Activated CD4-positive, alpha-beta memory T cell treated with anti-CD3 and anti-CD28 coated beads for 36 hours (primary cell): ENCODE measurements at regions not wholly inside any gene's neighbourhood (a gene's known extent, or its start where the extent isn't known, plus 50 kb on each side); places are given as distances from the start of the nearest gene placed in this dataset.

Experiments used
- CTCF ChIA-PET: fragments of 350-600 bp; sonication (Branson Sonifier 250); formaldehyde crosslinking; loops from one replicate; lab custom pipeline; 2021; ENCODE audit warnings: antibody characterized with exemption, inconsistent platforms; lab: Charles Lee
- POLR2A ChIA-PET: fragments of 350-600 bp; sonication (Branson Sonifier 250); formaldehyde crosslinking; loops from one replicate; lab custom pipeline; 2021; ENCODE audit warnings: antibody characterized with exemption; lab: Charles Lee
- DNase-seq: peaks from one replicate; pipeline ENCODE4 v3.0.0-alpha.2; 2020
- H3K27ac Mint-ChIP-seq: one replicate; pipeline ENCODE4 v1.8.0; 2021; ENCODE audit warnings: mixed read lengths
- H3K27me3 Mint-ChIP-seq: one replicate; pipeline ENCODE4 v1.8.0; 2021; ENCODE audit warnings: mixed read lengths
- H3K36me3 Mint-ChIP-seq: one replicate; pipeline ENCODE4 v1.8.0; 2021; ENCODE audit warnings: mixed read lengths
- H3K4me1 Mint-ChIP-seq: one replicate; pipeline ENCODE4 v1.8.0; 2021; ENCODE audit warnings: low read depth, mixed read lengths
- H3K4me3 Mint-ChIP-seq: one replicate; pipeline ENCODE4 v1.8.0; 2021; ENCODE audit warnings: mild to moderate bottlenecking, mixed read lengths
- H3K9me3 Mint-ChIP-seq: one replicate; pipeline ENCODE4 v1.8.0; 2021; ENCODE audit warnings: mixed read lengths
- intact Hi-C: fragments of 100-400 bp; cut with micrococcal nuclease; formaldehyde crosslinking; loops from one replicate; pipeline ENCODE4 v1.15.1; 2023

DNA sequence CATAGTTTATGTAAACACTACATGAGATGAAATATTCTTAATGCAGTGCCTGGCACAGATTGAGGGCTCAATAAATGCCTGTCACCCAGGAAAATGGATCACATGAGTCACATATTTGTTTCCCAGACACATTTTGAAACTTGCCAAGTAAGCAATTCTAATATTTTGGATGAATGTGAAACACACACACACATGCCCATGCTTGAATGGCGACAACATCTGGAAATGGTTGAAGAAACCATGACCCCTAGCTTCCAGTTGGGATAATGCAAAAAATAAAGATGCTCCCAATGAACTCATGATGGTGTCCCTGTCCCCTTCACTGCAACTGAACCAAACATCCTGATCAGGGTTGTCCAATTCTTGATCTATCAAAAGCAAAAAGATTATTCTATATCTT lies 797.3 kb downstream of the XPNPEP1 start:
- ChIA-PET CTCF (no interaction called here), POLR2A (no interaction called here)
- no peaks in the 10 kb centered on the region for H3K36me3 Mint-ChIP-seq

GRCh38 chr10:109115179-109115578 lies 808.1 kb downstream of the XPNPEP1 start:
- H3K27ac Mint-ChIP-seq = no peak overlapping the region
- H3K36me3 Mint-ChIP-seq = no peaks in the 10 kb centered on the region
- CTCF ChIA-PET = no interaction called here
- DNase-seq = no peak
- no peak overlapping the region for H3K4me3 Mint-ChIP-seq
- H3K27me3 Mint-ChIP-seq = no peaks in the 10 kb centered on the region
- no peaks in the 10 kb centered on the region for H3K4me1 Mint-ChIP-seq
- intact Hi-C loops = no loop called here
- H3K9me3 Mint-ChIP-seq = peaks cover 26% of the 10 kb centered on the region
- POLR2A ChIA-PET = no interaction called here

More for the DNA sequence above, 797.3 kb downstream of the XPNPEP1 start:
- Mint-ChIP-seq H3K27me3 (no peaks in the 10 kb centered on the region), H3K4me1 (no peaks in the 10 kb centered on the region), H3K9me3 (peaks cover 7% of the 10 kb centered on the region), H3K4me3 (no peak overlapping the region), H3K27ac (no peak overlapping the region)
- DNase-seq = no peak
- intact Hi-C loops = no loop called here

- DNase-seq = no peak
- Mint-ChIP-seq H3K4me1 (no peaks in the 10 kb centered on the region), H3K27ac (no peak overlapping the region), H3K4me3 (no peak overlapping the region), H3K27me3 (no peaks in the 10 kb centered on the region), H3K9me3 (peaks cover 26% of the 10 kb centered on the region), H3K36me3 (no peaks in the 10 kb centered on the region)
- intact Hi-C loops = no loop called here
- CTCF ChIA-PET = no interaction called here
- POLR2A ChIA-PET = no interaction called here
Observed at GRCh38 chr10:109114579-109114978, 808.7 kb downstream of the XPNPEP1 start.

DNA sequence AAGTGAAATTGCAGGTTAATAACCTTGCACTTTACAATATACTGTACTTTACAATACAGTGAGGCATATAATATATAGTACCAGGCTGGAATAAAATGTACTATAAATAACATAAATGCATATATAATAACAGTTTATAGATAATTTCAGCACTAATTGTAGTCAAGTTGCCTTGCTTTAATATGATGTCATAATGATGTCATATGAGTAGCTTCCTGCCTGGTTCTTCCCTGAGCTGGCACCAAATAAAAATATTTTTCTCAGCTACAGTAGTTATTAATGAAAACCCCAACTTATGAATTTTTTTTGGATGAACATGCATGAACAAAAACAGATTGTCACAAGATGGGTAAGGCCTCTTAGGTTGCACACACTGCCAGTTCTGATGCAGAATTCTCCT lies 816.7 kb downstream of the XPNPEP1 start:
- CTCF ChIA-PET = no interaction called here
- no peak for DNase-seq
- H3K4me3 Mint-ChIP-seq = no peak overlapping the region
- intact Hi-C loops = no loop called here
- no peaks in the 10 kb centered on the region for H3K27me3 Mint-ChIP-seq
- H3K27ac Mint-ChIP-seq = no peak overlapping the region
- POLR2A ChIA-PET = no interaction called here
- H3K9me3 Mint-ChIP-seq = peaks cover 7% of the 10 kb centered on the region
- no peaks in the 10 kb centered on the region for H3K4me1 Mint-ChIP-seq
- H3K36me3 Mint-ChIP-seq = no peaks in the 10 kb centered on the region

DNA sequence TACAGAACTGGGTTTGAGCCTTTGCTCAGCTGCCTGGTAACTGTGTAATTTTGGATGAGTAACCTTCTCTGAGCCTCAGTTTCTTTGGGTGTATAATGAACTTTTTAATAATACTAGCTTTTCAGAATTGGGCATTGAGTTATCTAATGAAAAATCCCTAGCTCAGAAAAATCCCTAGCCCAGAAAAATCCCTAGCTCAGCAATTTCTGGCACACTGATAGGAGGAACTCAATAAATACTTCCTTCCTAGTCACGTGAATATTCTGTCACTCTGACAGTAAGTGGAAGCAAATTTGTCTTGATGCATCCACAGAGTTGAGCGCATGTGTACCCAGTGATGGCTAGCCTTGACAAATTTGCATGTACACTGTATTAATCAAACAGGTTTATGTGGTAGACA lies 817.6 kb downstream of the XPNPEP1 start:
- no peak for DNase-seq
- Mint-ChIP-seq H3K4me1 (no peaks in the 10 kb centered on the region), H3K27me3 (no peaks in the 10 kb centered on the region), H3K27ac (no peak overlapping the region), H3K4me3 (no peak overlapping the region), H3K36me3 (no peaks in the 10 kb centered on the region), H3K9me3 (peaks cover 4% of the 10 kb centered on the region)
- intact Hi-C loops = no loop called here
- ChIA-PET CTCF (no interaction called here), POLR2A (no interaction called here)

- Mint-ChIP-seq H3K27ac (no peak overlapping the region), H3K9me3 (peaks cover 4% of the 10 kb centered on the region), H3K4me1 (no peaks in the 10 kb centered on the region), H3K4me3 (no peak overlapping the region), H3K36me3 (no peaks in the 10 kb centered on the region), H3K27me3 (no peaks in the 10 kb centered on the region)
- POLR2A ChIA-PET = no interaction called here
- CTCF ChIA-PET = no interaction called here
- intact Hi-C loops = no loop called here
- DNase-seq = no peak
Observed at GRCh38 chr10:109104806-109105205, 818.5 kb downstream of the XPNPEP1 start.

DNA sequence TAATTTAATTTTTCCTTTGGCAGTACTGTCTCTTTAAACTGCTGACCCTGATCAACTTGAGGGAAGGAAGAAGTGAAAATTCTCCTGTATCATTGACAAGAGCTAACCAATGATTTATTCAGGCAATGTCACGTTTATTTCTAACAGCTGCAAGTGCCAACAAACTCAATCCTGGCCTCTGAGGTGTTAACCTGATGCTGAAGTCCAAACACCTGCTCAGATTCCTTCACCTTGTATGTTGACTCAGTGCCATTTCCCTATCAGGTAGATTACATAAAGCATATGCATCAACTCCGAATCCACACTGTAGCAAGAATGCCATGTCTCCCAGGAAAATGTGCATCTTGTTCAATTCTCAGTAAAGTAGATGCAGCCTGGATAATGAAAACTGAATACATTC lies 820.0 kb downstream of the XPNPEP1 start:
- no peaks in the 10 kb centered on the region for H3K36me3 Mint-ChIP-seq
- no peak for DNase-seq
- H3K9me3 Mint-ChIP-seq = peaks cover 4% of the 10 kb centered on the region
- no peak overlapping the region for H3K4me3 Mint-ChIP-seq
- H3K27me3 Mint-ChIP-seq = no peaks in the 10 kb centered on the region
- H3K4me1 Mint-ChIP-seq = no peaks in the 10 kb centered on the region
- ChIA-PET POLR2A (no interaction called here), CTCF (no interaction called here)
- intact Hi-C loops = no loop called here
- no peak overlapping the region for H3K27ac Mint-ChIP-seq

- POLR2A ChIA-PET = no interaction called here
- Mint-ChIP-seq H3K36me3 (no peaks in the 10 kb centered on the region), H3K27me3 (no peaks in the 10 kb centered on the region), H3K27ac (no peak overlapping the region), H3K4me3 (no peak overlapping the region), H3K9me3 (peaks cover 14% of the 10 kb centered on the region), H3K4me1 (no peaks in the 10 kb centered on the region)
- intact Hi-C loops = no loop called here
- DNase-seq = no peak
- CTCF ChIA-PET = no interaction called here
Observed at GRCh38 chr10:109089779-109090178, 833.5 kb downstream of the XPNPEP1 start.

GRCh38 chr10:109071539-109071938 lies 851.8 kb downstream of the XPNPEP1 start:
- no peak for DNase-seq
- Mint-ChIP-seq H3K4me1 (no peaks in the 10 kb centered on the region), H3K36me3 (no peaks in the 10 kb centered on the region), H3K27ac (no peak overlapping the region), H3K9me3 (no peaks in the 10 kb centered on the region), H3K27me3 (no peaks in the 10 kb centered on the region), H3K4me3 (no peak overlapping the region)
- intact Hi-C loops = no loop called here
- POLR2A ChIA-PET = no interaction called here
- CTCF ChIA-PET = no interaction called here

GRCh38 chr10:109070492-109070891 lies 852.8 kb downstream of the XPNPEP1 start:
- DNase-seq = no peak
- H3K27me3 Mint-ChIP-seq = no peaks in the 10 kb centered on the region
- no peak overlapping the region for H3K4me3 Mint-ChIP-seq
- ChIA-PET CTCF (no interaction called here), POLR2A (no interaction called here)
- intact Hi-C loops = no loop called here
- no peaks in the 10 kb centered on the region for H3K9me3 Mint-ChIP-seq
- H3K4me1 Mint-ChIP-seq = no peaks in the 10 kb centered on the region
- no peak overlapping the region for H3K27ac Mint-ChIP-seq
- H3K36me3 Mint-ChIP-seq = no peaks in the 10 kb centered on the region

DNA sequence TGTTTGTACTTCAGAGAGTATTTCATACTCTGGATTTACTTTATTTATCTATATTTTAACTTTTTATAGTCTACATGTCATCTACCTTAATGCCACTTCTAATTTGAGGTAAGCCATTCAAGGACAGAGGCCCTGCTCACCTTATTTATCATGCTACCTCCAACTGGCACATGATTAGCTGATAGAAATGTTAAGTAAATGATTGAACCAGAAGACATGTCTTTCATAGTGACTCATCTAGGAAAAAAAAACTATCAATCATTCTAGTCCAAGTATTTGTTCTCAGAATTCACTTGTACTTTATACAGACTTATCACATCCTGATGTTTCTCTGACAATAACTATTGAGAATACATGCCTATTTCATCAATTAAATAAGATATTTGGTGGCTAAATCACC lies 856.3 kb downstream of the XPNPEP1 start:
- no peaks in the 10 kb centered on the region for H3K27me3 Mint-ChIP-seq
- ChIA-PET POLR2A (no interaction called here), CTCF (no interaction called here)
- DNase-seq = no peak
- no peak overlapping the region for H3K27ac Mint-ChIP-seq
- no peaks in the 10 kb centered on the region for H3K4me1 Mint-ChIP-seq
- intact Hi-C loops = no loop called here
- no peaks in the 10 kb centered on the region for H3K36me3 Mint-ChIP-seq
- no peak overlapping the region for H3K4me3 Mint-ChIP-seq
- peaks cover 10% of the 10 kb centered on the region for H3K9me3 Mint-ChIP-seq

- CTCF ChIA-PET = no interaction called here
- Mint-ChIP-seq H3K27ac (no peak overlapping the region), H3K9me3 (peaks cover 10% of the 10 kb centered on the region)
Observed at GRCh38 chr10:109065821-109066220, 857.5 kb downstream of the XPNPEP1 start.

GRCh38 chr10:109062371-109062770 lies 860.9 kb downstream of the XPNPEP1 start:
- ChIA-PET CTCF (no interaction called here), POLR2A (no interaction called here)
- no peaks in the 10 kb centered on the region for H3K36me3 Mint-ChIP-seq
- intact Hi-C loops = no loop called here
- H3K9me3 Mint-ChIP-seq = peaks cover 10% of the 10 kb centered on the region
- H3K4me1 Mint-ChIP-seq = no peaks in the 10 kb centered on the region
- H3K27ac Mint-ChIP-seq = no peak overlapping the region
- no peaks in the 10 kb centered on the region for H3K27me3 Mint-ChIP-seq
- no peak for DNase-seq
- no peak overlapping the region for H3K4me3 Mint-ChIP-seq

More at GRCh38 chr10:109065821-109066220, 857.5 kb downstream of the XPNPEP1 start:
- POLR2A ChIA-PET = no interaction called here
- Mint-ChIP-seq H3K27me3 (no peaks in the 10 kb centered on the region), H3K4me1 (no peaks in the 10 kb centered on the region), H3K4me3 (no peak overlapping the region), H3K36me3 (no peaks in the 10 kb centered on the region)
- DNase-seq = no peak
- intact Hi-C loops = no loop called here

- ChIA-PET CTCF (no interaction called here), POLR2A (no interaction called here)
- no peak for DNase-seq
- Mint-ChIP-seq H3K4me1 (no peaks in the 10 kb centered on the region), H3K27me3 (no peaks in the 10 kb centered on the region), H3K27ac (no peak overlapping the region), H3K9me3 (peaks cover 4% of the 10 kb centered on the region), H3K4me3 (no peak overlapping the region), H3K36me3 (no peaks in the 10 kb centered on the region)
- intact Hi-C loops = no loop called here
Observed at GRCh38 chr10:109055243-109055642, 868.1 kb downstream of the XPNPEP1 start.
